ENCODE measurements at regions not wholly inside any gene's neighbourhood (a gene's known extent, or its start where the extent isn't known, plus 50 kb on each side); places are given as distances from the start of the nearest gene placed in this dataset.
A peak's percentile ranks its signal among the peaks of the same experiment; 100 is the strongest.

DNA sequence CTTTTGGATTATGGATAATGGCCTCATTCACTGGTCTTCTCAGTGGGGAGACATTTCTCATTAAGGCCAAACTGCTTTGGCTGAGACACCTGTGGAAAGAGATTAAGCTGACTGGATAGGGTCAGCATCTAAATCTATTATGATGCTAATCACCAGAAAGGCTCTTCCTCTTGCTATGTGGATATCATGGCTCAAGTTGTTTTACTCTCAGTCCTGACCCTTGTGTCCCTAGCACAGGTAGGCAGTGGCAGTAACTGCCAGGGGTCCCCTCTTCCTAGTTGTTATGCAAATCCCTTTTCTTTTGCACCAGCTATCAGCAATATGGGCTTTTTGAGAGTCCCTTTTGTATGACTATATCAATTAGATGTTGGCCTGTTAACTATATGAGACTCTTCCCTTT lies 335.7 kb upstream of the PLET1 start:
- H3K4me3 ChIP-seq (replicated peaks; ENCODE audit: low read depth, low read length) = no peak overlapping the region
- no peak for DNase-seq (ENCODE audit: low read depth)
- TF ChIP-seq, protein P1, sequence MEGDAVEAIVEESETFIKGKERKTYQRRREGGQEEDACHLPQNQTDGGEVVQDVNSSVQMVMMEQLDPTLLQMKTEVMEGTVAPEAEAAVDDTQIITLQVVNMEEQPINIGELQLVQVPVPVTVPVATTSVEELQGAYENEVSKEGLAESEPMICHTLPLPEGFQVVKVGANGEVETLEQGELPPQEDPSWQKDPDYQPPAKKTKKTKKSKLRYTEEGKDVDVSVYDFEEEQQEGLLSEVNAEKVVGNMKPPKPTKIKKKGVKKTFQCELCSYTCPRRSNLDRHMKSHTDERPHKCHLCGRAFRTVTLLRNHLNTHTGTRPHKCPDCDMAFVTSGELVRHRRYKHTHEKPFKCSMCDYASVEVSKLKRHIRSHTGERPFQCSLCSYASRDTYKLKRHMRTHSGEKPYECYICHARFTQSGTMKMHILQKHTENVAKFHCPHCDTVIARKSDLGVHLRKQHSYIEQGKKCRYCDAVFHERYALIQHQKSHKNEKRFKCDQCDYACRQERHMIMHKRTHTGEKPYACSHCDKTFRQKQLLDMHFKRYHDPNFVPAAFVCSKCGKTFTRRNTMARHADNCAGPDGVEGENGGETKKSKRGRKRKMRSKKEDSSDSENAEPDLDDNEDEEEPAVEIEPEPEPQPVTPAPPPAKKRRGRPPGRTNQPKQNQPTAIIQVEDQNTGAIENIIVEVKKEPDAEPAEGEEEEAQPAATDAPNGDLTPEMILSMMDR (IDR thresholded peaks at IDR 0.05; ENCODE audit: low read length, missing control alignments) = no peak

DNA sequence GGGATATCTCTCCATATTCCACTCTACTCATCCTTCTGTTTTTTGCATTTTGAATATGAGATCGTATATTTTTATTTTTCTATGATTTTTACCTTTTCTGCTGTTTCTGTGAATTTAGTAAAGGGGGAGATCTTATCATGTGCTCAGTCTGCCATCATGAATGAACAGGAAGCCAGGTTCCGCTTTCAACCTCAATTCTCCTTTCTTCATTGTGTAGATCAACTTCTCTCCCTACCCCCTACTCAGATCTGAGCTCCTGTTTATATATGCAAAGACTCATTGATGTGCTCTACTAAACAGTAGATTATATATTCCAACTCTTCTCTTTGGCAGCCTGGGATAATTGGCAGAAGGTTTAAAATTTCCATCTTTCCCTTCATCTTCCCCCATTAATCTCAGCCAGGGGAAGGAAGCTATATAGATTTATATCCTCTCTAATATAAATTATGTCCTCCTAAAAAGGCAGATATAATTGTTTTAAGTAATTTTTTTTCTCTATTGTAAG lies 336.7 kb upstream of the PLET1 start:
- DNase-seq (ENCODE audit: low read depth) = no peak
- TF ChIP-seq, protein P1 (IDR thresholded peaks at IDR 0.05; ENCODE audit: low read length, missing control alignments) = no peak
- H3K4me3 ChIP-seq (replicated peaks; ENCODE audit: low read depth, low read length) = no peak overlapping the region

DNA sequence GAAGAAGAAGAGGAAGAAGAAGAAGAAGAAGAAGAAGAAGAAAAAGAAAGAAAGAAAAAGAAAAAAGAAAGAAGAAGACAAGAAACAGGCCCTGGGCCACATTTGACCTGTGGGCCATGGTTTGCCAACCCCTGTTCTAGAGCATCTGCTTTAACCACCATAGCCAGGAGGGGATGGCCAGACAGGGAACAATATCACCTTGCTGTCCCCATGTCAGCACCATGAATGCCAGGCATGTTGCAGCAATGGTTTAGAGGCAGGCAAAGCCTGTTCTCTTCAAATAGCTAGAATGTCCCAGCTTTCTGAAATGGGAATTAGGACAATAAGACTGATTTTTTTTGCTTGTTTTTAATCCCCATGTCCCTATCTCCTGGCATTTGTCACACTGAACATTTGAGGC lies 338.6 kb upstream of the PLET1 start:
- no peak for DNase-seq (ENCODE audit: low read depth)
- no peak overlapping the region for H3K4me3 ChIP-seq (replicated peaks; ENCODE audit: low read depth, low read length)
- TF ChIP-seq, protein P1 (IDR thresholded peaks at IDR 0.05; ENCODE audit: low read length, missing control alignments) = no peak

DNA sequence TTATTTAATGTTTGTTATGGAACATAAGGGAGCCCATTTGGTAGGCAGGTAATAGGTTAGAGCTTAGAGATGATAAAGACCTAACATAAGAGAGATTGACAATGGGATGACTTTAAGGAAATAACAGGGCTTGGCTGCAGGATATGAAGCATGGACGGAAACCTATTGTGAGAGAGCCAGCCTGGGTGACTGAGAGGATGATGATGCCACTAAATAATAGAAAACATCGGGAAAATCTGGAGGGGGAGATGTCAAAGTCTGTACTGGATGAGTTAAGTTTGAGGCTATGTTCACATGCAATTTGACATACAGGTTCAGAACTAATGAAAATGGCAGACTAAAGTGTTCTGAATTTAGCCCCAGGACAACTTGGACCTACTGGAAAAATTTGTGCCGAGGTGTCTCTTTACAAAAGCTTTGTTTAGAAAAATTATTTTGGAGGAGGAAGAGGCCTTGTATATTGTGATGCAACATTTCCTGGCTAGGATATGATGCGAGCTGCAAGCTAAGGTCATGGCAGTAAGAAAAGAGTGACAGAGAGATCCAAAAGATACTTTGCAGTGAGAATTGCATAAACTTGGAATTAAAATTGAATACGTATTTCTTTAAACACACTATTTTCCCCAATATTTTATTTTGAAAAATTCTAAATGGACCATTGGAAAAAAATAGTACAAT lies 339.3 kb upstream of the PLET1 start:
- peak; percentile 40 for DNase-seq (ENCODE audit: low read depth)
- TF ChIP-seq, protein P1 (IDR thresholded peaks at IDR 0.05; ENCODE audit: low read length, missing control alignments) = no peak
- H3K4me3 ChIP-seq (replicated peaks; ENCODE audit: low read depth, low read length) = no peak overlapping the region

DNA sequence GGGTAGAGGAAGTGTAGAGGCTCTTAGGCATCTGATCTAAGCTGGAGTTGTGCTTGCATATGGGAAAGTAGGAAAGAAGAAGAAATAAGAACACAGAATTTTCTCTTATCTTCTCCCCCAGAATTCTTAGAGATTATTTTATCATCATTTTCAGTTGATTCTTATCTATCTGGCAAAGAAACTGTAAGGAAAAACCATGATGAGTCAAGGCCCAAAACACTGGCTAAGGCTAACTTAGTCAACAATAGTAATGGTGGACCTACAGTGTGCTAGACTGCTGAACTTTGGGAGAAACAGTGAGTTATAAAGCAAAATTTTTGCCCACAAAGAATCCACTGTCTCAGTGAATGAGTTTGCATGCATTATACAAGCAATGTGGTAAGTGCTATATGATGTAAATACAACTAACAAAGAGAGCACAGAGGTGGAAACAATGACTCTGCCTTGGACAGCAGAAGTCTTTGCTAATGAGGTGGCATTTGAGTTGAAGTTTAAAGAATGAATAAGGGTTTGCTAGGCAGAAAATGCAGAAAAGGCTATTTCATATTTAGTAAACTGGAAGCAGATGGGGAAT lies 344.5 kb upstream of the PLET1 start:
- no peak for DNase-seq (ENCODE audit: low read depth)
- H3K4me3 ChIP-seq (replicated peaks; ENCODE audit: low read depth, low read length) = no peak overlapping the region
- TF ChIP-seq, protein P1 (IDR thresholded peaks at IDR 0.05; ENCODE audit: low read length, missing control alignments) = no peak

DNA sequence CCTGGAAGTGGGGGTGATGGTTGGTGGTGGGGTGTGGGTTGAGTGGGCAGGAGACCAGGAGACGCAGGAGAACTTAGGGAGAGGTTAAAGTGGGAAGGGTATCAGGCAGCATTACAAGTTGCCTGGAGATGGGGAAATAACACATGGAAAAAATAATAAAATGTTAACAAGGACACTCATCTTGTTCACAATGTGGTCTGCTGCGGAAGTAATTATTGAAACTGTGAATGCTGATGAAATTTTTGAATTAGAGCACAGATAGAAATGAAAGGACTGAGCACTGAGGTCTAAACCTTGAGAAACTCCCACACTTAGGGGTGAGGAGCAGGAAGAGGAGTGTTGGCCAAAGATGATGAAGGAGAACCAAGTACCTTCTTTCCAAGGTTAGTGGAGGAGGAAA lies 346.0 kb upstream of the PLET1 start:
- DNase-seq (ENCODE audit: low read depth) = no peak
- TF ChIP-seq, protein P1 (IDR thresholded peaks at IDR 0.05; ENCODE audit: low read length, missing control alignments) = no peak
- no peak overlapping the region for H3K4me3 ChIP-seq (replicated peaks; ENCODE audit: low read depth, low read length)

DNA sequence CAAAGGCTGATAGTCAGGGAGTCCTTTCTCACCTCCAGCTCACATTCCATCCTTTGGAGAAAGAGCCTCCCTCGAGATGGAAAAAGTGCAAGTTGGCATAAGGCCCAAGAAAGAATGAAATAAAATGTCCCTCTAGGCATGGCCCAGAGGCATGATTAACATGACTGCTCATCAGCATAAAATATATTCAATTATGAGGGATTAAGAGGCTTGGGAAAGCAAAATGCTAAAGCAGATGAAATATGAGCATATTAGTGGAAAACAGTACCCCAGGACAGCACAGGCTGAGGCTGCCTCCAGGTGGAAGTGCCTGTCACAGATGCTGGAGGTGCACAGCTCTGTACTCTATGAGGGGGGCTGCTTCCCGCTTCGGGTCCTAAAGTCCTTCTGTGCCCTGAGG lies 347.8 kb upstream of the PLET1 start:
- H3K4me3 ChIP-seq (replicated peaks; ENCODE audit: low read depth, low read length) = no peak overlapping the region
- DNase-seq (ENCODE audit: low read depth) = no peak
- TF ChIP-seq, protein P1 (IDR thresholded peaks at IDR 0.05; ENCODE audit: low read length, missing control alignments) = no peak
